K562 (cell line): ENCODE measurements at regions not wholly inside any gene's neighbourhood (a gene's known extent, or its start where the extent isn't known, plus 50 kb on each side); places are given as distances from the start of the nearest gene placed in this dataset.

Experiments
- BDP1 ChIP-seq: IDR thresholded peaks from 3 replicates; pipeline ENCODE4 v1.6.1; 2011; ENCODE audit not compliant: insufficient read length, insufficient read depth
- BRD4 ChIP-seq: fragments of 200-600 bp; sonication (generic); IDR thresholded peaks from 2 replicates; pipeline ENCODE4 v1.6.1; 2017; ENCODE audit warnings: inconsistent platforms
- CAMTA2 ChIP-seq: fragments of 250-450 bp; sonication (Bioruptor Pico); conservative IDR thresholded peaks from 2 replicates; pipeline ENCODE4 v1.5.1; 2022
- CLOCK ChIP-seq: fragments of 250-450 bp; sonication (Bioruptor Pico); IDR thresholded peaks from 2 replicates; pipeline ENCODE4 v1.4.0; 2020; ENCODE audit warnings: mild to moderate bottlenecking, moderate library complexity, borderline replicate concordance
- HNRNPL ChIP-seq: fragments of 200-400 bp; formaldehyde crosslinking; IDR thresholded peaks from 2 replicates; pipeline ENCODE4 v1.6.1; 2017; ENCODE audit warnings: low read depth, mild to moderate bottlenecking, low read length
- KAT2B ChIP-seq: IDR thresholded peaks from one replicate; pipeline ENCODE4 v1.6.1; 2012; ENCODE audit warnings: low read depth, mild to moderate bottlenecking, control low read depth, inconsistent platforms, low read length, moderate library complexity
- KHSRP ChIP-seq: fragments of 450-650 bp; IDR thresholded peaks from 2 replicates; pipeline ENCODE4 v1.6.1; 2017
- MTA1 ChIP-seq: fragments of 450-650 bp; IDR thresholded peaks from 2 replicates; pipeline ENCODE4 v1.6.1; 2017; ENCODE audit warnings: borderline replicate concordance
- RAD51 ChIP-seq: fragments of 450-650 bp; IDR thresholded peaks from 2 replicates; pipeline ENCODE4 v1.7.1; 2016; ENCODE audit warnings: low read depth, mild to moderate bottlenecking, borderline replicate concordance
- RFX7 ChIP-seq: fragments of 250-450 bp; sonication (Bioruptor Pico); IDR thresholded peaks from 2 replicates; pipeline ENCODE4 v1.5.1; 2021; ENCODE audit warnings: mild to moderate bottlenecking
- SAP30 ChIP-seq: fragments of 200-600 bp; sonication (generic); IDR thresholded peaks from 2 replicates; pipeline ENCODE4 v1.6.1; 2012; ENCODE audit warnings: borderline replicate concordance, low read depth, mild to moderate bottlenecking, moderate library complexity, low read length, control low read depth, inconsistent platforms; ENCODE audit not compliant: insufficient read depth, poor library complexity, severe bottlenecking
- STAG1 ChIP-seq: sonication (generic); formaldehyde crosslinking; IDR thresholded peaks from 2 replicates; pipeline ENCODE4 v1.5.0; 2020; ENCODE audit warnings: missing genetic modification reagents, borderline replicate concordance
- TFE3 ChIP-seq: fragments of 450-650 bp; formaldehyde crosslinking; IDR thresholded peaks from 2 replicates; pipeline ENCODE4 v1.4.0; 2020; ENCODE audit warnings: mild to moderate bottlenecking, mixed read lengths
- YY1 ChIP-seq, 3 experiments: IDR thresholded peaks; 2 replicates each; pipeline ENCODE4 v1.6.1; 2011; ENCODE audit warnings: low read length in 2 of 3, mild to moderate bottlenecking in 2 of 3, moderate library complexity in 2 of 3, borderline replicate concordance in 1 of 3, control low read depth in 1 of 3, low read depth in 1 of 3; ENCODE audit not compliant: insufficient read depth in 3 of 3, insufficient replicate concordance in 2 of 3, control insufficient read depth in 1 of 3, insufficient read length in 1 of 3; ENCODE audit errors: extremely low read depth in 1 of 3
- ZNF12 ChIP-seq: sonication (generic); formaldehyde crosslinking; IDR thresholded peaks from 2 replicates; pipeline ENCODE4 v1.4.0; 2020; ENCODE audit warnings: mild to moderate bottlenecking, missing genetic modification reagents
- ZNF217 ChIP-seq: sonication (generic); formaldehyde crosslinking; IDR thresholded peaks from 2 replicates; pipeline ENCODE4 v1.8.0; 2022; ENCODE audit warnings: mild to moderate bottlenecking, missing genetic modification reagents
- ZNF512 ChIP-seq: IDR thresholded peaks from 2 replicates; pipeline ENCODE4 v1.6.1; 2016; ENCODE audit warnings: missing genetic modification characterization, missing compliant biosample characterization
- ZNF561 ChIP-seq: fragments of 450-650 bp; formaldehyde crosslinking; conservative IDR thresholded peaks from 2 replicates; pipeline ENCODE4 v1.4.0; 2020; ENCODE audit warnings: mild to moderate bottlenecking, moderate library complexity
- ZNF696 ChIP-seq: fragments of 250-450 bp; sonication (Bioruptor Pico); conservative IDR thresholded peaks from 2 replicates; pipeline ENCODE4 v1.4.0; 2020; ENCODE audit warnings: mild to moderate bottlenecking, moderate library complexity
- TF ChIP-seq, protein P1 (sequence below): fragments of 200-800 bp; sonication (Bioruptor generic); IDR thresholded peaks from 2 replicates; pipeline ENCODE4 v1.6.1; 2017; ENCODE audit warnings: missing genetic modification characterization, missing compliant biosample characterization
- TF ChIP-seq, protein P2 (sequence below): fragments of 250-450 bp; sonication (Bioruptor Pico); IDR thresholded peaks from 2 replicates; pipeline ENCODE4 v1.6.1; 2021; ENCODE audit warnings: mild to moderate bottlenecking

DNA sequence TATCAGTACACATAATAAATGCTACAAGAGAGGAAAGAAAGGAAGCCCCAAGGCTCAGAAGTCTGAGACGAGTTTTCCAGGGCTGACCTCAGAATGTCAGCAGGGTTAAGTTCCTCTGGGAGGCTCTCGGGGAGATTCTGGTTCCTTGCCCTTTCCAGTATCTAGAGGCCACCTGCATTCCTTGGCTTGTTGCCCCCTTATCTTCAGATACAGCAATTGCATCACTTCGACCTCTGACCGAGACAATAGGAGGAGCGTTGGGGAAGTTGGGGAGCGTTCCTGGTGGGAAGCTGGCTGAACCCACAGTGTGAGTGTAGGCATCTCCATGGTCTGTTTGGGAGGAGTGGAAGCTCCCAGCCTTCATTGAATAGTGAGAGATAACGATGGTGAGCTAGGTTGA is 72.0 kb upstream of the MTPN start (continued):
- TF ChIP-seq YY1 (IDR thresholded peaks at IDR 0.05; ENCODE audit: borderline replicate concordance in 1 of 3, control insufficient read depth in 1 of 3, extremely low read depth in 1 of 3, insufficient read depth in 3 of 3, insufficient read length in 1 of 3, insufficient replicate concordance in 2 of 3, low read depth in 1 of 3, low read length in 2 of 3) = no peak
- TF ChIP-seq ZNF217 (CRISPR knock-in tag) = no peak
- no peak for TF ChIP-seq BRD4
- TF ChIP-seq TFE3 (CRISPR knock-in tag) = no peak
- TF ChIP-seq HNRNPL = no peak
- TF ChIP-seq, protein P1, sequence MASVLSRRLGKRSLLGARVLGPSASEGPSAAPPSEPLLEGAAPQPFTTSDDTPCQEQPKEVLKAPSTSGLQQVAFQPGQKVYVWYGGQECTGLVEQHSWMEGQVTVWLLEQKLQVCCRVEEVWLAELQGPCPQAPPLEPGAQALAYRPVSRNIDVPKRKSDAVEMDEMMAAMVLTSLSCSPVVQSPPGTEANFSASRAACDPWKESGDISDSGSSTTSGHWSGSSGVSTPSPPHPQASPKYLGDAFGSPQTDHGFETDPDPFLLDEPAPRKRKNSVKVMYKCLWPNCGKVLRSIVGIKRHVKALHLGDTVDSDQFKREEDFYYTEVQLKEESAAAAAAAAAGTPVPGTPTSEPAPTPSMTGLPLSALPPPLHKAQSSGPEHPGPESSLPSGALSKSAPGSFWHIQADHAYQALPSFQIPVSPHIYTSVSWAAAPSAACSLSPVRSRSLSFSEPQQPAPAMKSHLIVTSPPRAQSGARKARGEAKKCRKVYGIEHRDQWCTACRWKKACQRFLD (CRISPR knock-in tag) = no peak
- TF ChIP-seq, protein P2, sequence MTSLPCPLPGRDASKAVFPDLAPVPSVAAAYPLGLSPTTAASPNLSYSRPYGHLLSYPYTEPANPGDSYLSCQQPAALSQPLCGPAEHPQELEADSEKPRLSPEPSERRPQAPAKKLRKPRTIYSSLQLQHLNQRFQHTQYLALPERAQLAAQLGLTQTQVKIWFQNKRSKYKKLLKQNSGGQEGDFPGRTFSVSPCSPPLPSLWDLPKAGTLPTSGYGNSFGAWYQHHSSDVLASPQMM (CRISPR knock-in tag) = no peak
- no peak for TF ChIP-seq KAT2B
- TF ChIP-seq STAG1 (CRISPR knock-in tag) = no peak
- TF ChIP-seq CAMTA2 = no peak
- TF ChIP-seq ZNF12 (CRISPR knock-in tag) = no peak
- TF ChIP-seq CLOCK (CRISPR knock-in tag) = no peak
- no peak for TF ChIP-seq ZNF696
- no peak for TF ChIP-seq RFX7 (CRISPR knock-in tag)
- no peak for TF ChIP-seq ZNF512 (tag)
- no peak for TF ChIP-seq MTA1
- TF ChIP-seq SAP30 = no peak
- no peak for TF ChIP-seq RAD51
- no peak for TF ChIP-seq BDP1
- TF ChIP-seq ZNF561 (CRISPR knock-in tag) = no peak
- no peak for TF ChIP-seq KHSRP
